ENCODE measurements at regions not wholly inside any gene's neighbourhood (a gene's known extent, or its start where the extent isn't known, plus 50 kb on each side); places are given as distances from the start of the nearest gene placed in this dataset.

DNA sequence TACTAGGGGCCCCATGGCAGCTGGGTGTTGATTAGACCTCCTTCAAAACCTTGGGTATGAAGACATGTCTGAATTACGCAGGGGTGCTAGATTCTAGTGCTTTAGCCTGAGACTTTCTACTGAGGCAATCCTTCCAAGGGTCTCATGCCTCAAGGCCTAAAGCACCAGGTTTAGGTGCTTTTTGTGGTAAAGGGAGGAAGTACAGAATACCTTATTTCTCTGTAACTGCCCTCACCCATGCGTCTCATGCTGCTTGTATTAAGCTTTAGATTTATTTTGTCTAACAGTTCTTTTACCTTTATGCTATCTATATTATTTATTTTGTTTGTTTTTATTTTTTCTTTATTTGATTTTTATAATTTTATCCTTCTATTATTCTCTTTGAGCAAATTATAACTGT is 190.2 kb upstream of the GK2 start:
- TF ChIP-seq CTCF (IDR thresholded peaks at IDR 0.05; ENCODE audit: poor library complexity) (no peak), EZH2 (IDR thresholded peaks at IDR 0.05; ENCODE audit: borderline replicate concordance) (no peak)

All from hepatocyte (in vitro differentiated cells).